ENCODE measurements at regions not wholly inside any gene's neighbourhood (a gene's known extent, or its start where the extent isn't known, plus 50 kb on each side); places are given as distances from the start of the nearest gene placed in this dataset.

DNA sequence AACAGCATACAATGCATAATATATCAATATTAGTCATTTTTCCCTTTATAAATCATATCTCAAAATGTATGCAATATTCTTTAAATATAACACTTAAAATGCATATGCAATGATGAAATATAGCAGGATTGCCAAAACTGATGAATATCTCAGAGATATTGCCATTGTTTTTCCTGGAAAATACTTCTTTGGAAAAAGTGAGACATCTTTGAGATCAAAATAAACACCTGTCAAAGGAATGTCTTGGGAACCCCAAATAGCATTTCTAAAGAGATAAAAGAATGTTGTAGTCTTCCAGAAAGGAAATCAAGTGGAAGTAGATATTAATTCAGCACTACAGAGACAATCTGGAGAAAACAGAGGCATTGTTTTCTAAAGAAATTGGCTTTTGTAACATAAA lies 457.8 kb upstream of the UBE2E2 start:
- H3K27me3 ChIP-seq = no peaks in the 10 kb centered on the region
- no peak for TF ChIP-seq POLR2A (IDR thresholded peaks at IDR 0.05)
- TF ChIP-seq, protein P1, sequence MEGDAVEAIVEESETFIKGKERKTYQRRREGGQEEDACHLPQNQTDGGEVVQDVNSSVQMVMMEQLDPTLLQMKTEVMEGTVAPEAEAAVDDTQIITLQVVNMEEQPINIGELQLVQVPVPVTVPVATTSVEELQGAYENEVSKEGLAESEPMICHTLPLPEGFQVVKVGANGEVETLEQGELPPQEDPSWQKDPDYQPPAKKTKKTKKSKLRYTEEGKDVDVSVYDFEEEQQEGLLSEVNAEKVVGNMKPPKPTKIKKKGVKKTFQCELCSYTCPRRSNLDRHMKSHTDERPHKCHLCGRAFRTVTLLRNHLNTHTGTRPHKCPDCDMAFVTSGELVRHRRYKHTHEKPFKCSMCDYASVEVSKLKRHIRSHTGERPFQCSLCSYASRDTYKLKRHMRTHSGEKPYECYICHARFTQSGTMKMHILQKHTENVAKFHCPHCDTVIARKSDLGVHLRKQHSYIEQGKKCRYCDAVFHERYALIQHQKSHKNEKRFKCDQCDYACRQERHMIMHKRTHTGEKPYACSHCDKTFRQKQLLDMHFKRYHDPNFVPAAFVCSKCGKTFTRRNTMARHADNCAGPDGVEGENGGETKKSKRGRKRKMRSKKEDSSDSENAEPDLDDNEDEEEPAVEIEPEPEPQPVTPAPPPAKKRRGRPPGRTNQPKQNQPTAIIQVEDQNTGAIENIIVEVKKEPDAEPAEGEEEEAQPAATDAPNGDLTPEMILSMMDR (IDR thresholded peaks at IDR 0.05) = no peak
- no peaks in the 10 kb centered on the region for H3K36me3 ChIP-seq (replicated peaks in 1 of 2; ENCODE audit: insufficient read depth in 1 of 2, low read depth in 2 of 2)
- no peaks in the 10 kb centered on the region for H3K4me1 ChIP-seq
- DNase-seq (no peak), ATAC-seq (no peak)
- no peaks in the 10 kb centered on the region for H3K9me3 ChIP-seq
- no peak overlapping the region for H3K27ac ChIP-seq
- intact Hi-C loops (cut with DNase I) = no loop called here
- no peak overlapping the region for H3K4me3 ChIP-seq

DNA sequence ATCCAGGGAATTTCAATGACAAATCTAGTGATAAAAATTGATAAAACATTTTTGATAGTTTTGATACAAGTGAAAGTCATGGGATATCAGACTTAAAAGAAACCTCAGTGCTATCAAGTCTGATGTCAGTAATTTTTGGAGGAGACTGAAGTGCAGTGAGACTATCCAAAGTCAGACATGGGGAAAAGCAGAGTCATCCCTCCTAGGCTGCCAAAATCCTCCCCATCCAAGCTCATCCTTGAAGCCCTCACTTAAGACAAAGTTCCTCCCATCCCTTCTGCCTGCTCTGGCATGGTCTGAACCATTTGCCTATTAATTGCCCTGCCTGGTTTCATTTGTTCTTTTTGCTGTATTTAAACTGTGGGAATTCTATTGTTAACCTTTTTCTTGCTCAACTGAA lies 456.9 kb upstream of the UBE2E2 start:
- Histone ChIP-seq H3K4me1 (no peaks in the 10 kb centered on the region), H3K27me3 (no peaks in the 10 kb centered on the region), H3K36me3 (replicated peaks in 1 of 2; ENCODE audit: insufficient read depth in 1 of 2, low read depth in 2 of 2) (no peaks in the 10 kb centered on the region), H3K4me3 (no peak overlapping the region), H3K27ac (no peak overlapping the region), H3K9me3 (no peaks in the 10 kb centered on the region)
- TF ChIP-seq, protein P1 (IDR thresholded peaks at IDR 0.05) = no peak
- no peak for TF ChIP-seq POLR2A (IDR thresholded peaks at IDR 0.05)
- intact Hi-C loops (cut with DNase I) = no loop called here
- no peak for ATAC-seq
- no peak for DNase-seq

DNA sequence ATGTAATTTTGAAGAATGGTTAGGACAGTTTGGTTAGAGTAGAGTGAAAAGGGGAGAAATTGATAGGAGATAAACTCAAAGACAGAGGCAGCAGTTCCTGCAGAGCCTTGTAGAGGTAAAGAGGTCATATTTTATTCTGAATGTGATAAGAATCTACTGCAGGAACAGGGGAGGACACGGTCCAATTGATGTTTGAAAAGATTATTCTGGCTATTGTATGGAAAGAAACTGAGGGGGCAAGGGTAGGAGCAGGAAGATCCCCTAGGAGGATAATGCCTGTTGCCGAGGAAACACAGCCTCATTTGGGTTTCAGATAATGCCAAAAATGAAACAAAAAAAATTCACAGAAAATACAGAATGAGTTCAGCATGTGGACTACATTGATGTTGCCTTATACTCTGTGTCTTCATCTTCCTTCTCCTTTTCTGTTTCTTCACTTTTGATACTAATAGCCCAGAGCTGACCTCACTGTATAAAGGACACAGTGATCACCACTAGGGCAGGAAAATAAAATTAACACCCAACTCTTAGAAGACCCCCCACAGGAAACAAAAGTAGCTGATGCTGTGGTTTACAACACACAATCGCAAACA lies 454.6 kb upstream of the UBE2E2 start:
- intact Hi-C loops (cut with DNase I) = no loop called here
- ATAC-seq (no peak), DNase-seq (no peak)
- TF ChIP-seq, protein P1 (IDR thresholded peaks at IDR 0.05) = no peak
- no peak for TF ChIP-seq POLR2A (IDR thresholded peaks at IDR 0.05)
- H3K27ac ChIP-seq = no peak overlapping the region
- WGBS, 2 donors = 24 to 39% methylated on average over 3 of the region's 3 CpGs
- H3K27me3 ChIP-seq = no peaks in the 10 kb centered on the region
- no peaks in the 10 kb centered on the region for H3K4me1 ChIP-seq
- H3K9me3 ChIP-seq = no peaks in the 10 kb centered on the region
- no peak overlapping the region for H3K4me3 ChIP-seq
- no peaks in the 10 kb centered on the region for H3K36me3 ChIP-seq (replicated peaks in 1 of 2; ENCODE audit: insufficient read depth in 1 of 2, low read depth in 2 of 2)

DNA sequence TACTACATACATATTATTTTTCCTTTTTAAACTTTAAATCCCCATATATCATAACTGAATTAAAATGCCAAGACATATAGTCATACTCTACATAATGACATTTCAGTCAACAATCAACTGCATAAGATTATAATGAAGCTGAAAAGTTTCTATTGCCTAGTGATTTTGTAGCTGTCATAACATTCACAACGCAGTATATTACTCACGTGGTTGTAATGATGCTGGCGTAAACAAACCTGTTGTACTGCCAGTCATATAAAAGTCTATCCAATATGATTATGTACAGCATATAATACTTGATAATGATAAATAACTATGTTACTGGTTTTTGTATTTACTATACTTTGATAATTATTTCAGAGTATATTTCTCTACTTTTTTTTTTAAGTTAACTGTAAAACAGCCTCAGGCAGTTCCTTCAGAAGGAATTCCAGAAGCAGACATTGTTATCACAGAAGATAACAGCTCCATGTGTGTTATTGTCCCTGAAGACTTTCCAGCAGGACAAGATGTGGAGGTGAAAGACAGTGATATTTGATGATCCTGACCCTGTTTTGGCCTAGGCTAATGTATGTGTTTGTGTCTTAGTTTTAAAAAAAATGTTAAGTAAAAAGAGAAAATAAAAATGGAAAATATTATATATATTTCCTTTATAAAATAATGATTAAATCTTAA lies 443.4 kb upstream of the UBE2E2 start:
- Histone ChIP-seq H3K9me3 (no peaks in the 10 kb centered on the region), H3K27me3 (no peaks in the 10 kb centered on the region), H3K27ac (no peak overlapping the region), H3K36me3 (replicated peaks in 1 of 2; ENCODE audit: insufficient read depth in 1 of 2, low read depth in 2 of 2) (no peaks in the 10 kb centered on the region), H3K4me3 (no peak overlapping the region), H3K4me1 (no peaks in the 10 kb centered on the region)
- WGBS, 2 donors = 54 to 68% methylated on average over 3 of the region's 3 CpGs
- intact Hi-C loops (cut with DNase I) = no loop called here
- DNase-seq = no peak
- ATAC-seq = no peak
- TF ChIP-seq, protein P1 (IDR thresholded peaks at IDR 0.05) = no peak
- no peak for TF ChIP-seq POLR2A (IDR thresholded peaks at IDR 0.05)

DNA sequence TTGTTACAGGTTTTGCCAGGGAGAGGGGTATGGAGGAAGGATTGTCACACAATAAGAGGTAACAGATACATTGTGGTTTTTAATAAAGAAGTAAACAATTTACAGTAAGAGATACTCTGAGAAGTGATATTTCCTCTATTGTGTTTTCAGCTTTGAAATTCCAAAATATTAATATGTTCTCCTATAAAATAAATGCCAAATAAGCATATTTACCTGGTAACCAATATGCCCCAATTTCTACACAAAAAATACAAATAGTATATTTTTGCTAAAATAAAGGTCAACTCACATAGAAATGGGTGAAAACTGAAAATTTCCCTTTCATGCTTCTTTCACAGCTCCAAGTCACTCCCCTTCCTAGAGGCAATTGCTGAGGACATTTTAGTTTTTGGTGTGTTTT lies 437.4 kb upstream of the UBE2E2 start:
- H3K27me3 ChIP-seq = no peaks in the 10 kb centered on the region
- no peaks in the 10 kb centered on the region for H3K4me1 ChIP-seq
- H3K36me3 ChIP-seq (replicated peaks in 1 of 2; ENCODE audit: insufficient read depth in 1 of 2, low read depth in 2 of 2) = no peaks in the 10 kb centered on the region
- no peak overlapping the region for H3K27ac ChIP-seq
- TF ChIP-seq POLR2A (IDR thresholded peaks at IDR 0.05) = no peak
- DNase-seq (no peak), ATAC-seq (no peak)
- H3K9me3 ChIP-seq = no peaks in the 10 kb centered on the region
- no peak overlapping the region for H3K4me3 ChIP-seq
- intact Hi-C loops (cut with DNase I) = no loop called here
